WTC11 (cell line): ENCODE measurements at regions not wholly inside any gene's neighbourhood (a gene's known extent, or its start where the extent isn't known, plus 50 kb on each side); places are given as distances from the start of the nearest gene placed in this dataset.

Experiments
- ATAC-seq: fragments of 200-7000 bp; cut with Tn5 transposase; 2 replicates; pipeline ENCODE4 v1.10.0; 2021; ENCODE audit warnings: mild to moderate bottlenecking, moderate library complexity
- CTCF ChIA-PET: fragments of 300-600 bp; sonication (Branson Sonifier 250); formaldehyde crosslinking; loops from one replicate; lab custom pipeline; 2021; ENCODE audit warnings: antibody characterized with exemption; lab: Charles Lee
- POLR2A ChIA-PET: fragments of 350-600 bp; sonication (Branson Sonifier 250); formaldehyde crosslinking; loops from one replicate; lab custom pipeline; 2021; ENCODE audit warnings: antibody characterized with exemption; lab: Charles Lee
- DNase-seq: peaks from one replicate; pipeline ENCODE4 v3.0.0; 2021; ENCODE audit warnings: low spot score
- H3K27ac Mint-ChIP-seq: 2 replicates; pipeline ENCODE4 v1.8.0; 2021; ENCODE audit warnings: mixed read lengths
- H3K27me3 Mint-ChIP-seq: 2 replicates; pipeline ENCODE4 v1.8.0; 2021; ENCODE audit warnings: low read depth, mild to moderate bottlenecking, moderate library complexity, mixed read lengths
- H3K36me3 Mint-ChIP-seq: 2 replicates; pipeline ENCODE4 v1.8.0; 2021; ENCODE audit warnings: mixed read lengths
- H3K4me1 Mint-ChIP-seq: 2 replicates; pipeline ENCODE4 v1.8.0; 2022; ENCODE audit warnings: mixed read lengths
- H3K4me3 Mint-ChIP-seq: 2 replicates; pipeline ENCODE4 v1.8.0; 2021; ENCODE audit warnings: mild to moderate bottlenecking, moderate library complexity, mixed read lengths
- H3K9me3 Mint-ChIP-seq: 2 replicates; pipeline ENCODE4 v1.8.0; 2021; ENCODE audit warnings: mixed read lengths
- ATF2 ChIP-seq: sonication (generic); formaldehyde crosslinking; IDR thresholded peaks from 2 replicates; pipeline ENCODE4 v1.8.1; 2022; ENCODE audit warnings: low read depth, missing genetic modification reagents, borderline replicate concordance
- ATF6 ChIP-seq: sonication (generic); formaldehyde crosslinking; IDR thresholded peaks from 2 replicates; pipeline ENCODE4 v1.8.1; 2023; ENCODE audit warnings: mild to moderate bottlenecking, missing genetic modification reagents
- CREB1 ChIP-seq: sonication (generic); formaldehyde crosslinking; IDR thresholded peaks from 2 replicates; pipeline ENCODE4 v1.8.0; 2023; ENCODE audit warnings: mild to moderate bottlenecking, missing genetic modification reagents
- ERG ChIP-seq: fragments of 250-450 bp; sonication (Bioruptor Pico); IDR thresholded peaks from 2 replicates; pipeline ENCODE4 v1.8.0; 2021; ENCODE audit warnings: mild to moderate bottlenecking
- FOXJ3 ChIP-seq: sonication (generic); formaldehyde crosslinking; IDR thresholded peaks from 2 replicates; pipeline ENCODE4 v1.9.0; 2021; ENCODE audit warnings: missing genetic modification reagents, mild to moderate bottlenecking, borderline replicate concordance
- GABPB1 ChIP-seq: sonication (generic); formaldehyde crosslinking; IDR thresholded peaks from 2 replicates; pipeline ENCODE4 v1.8.1; 2023; ENCODE audit warnings: mild to moderate bottlenecking, missing genetic modification reagents
- GTF2I ChIP-seq: fragments of 250-450 bp; sonication (Bioruptor Pico); conservative IDR thresholded peaks from 2 replicates; pipeline ENCODE4 v1.4.0; 2021; ENCODE audit warnings: mild to moderate bottlenecking
- JUN ChIP-seq: sonication (generic); formaldehyde crosslinking; IDR thresholded peaks from 2 replicates; pipeline ENCODE4 v1.8.0; 2023; ENCODE audit warnings: mild to moderate bottlenecking, missing genetic modification reagents
- NR2C2 ChIP-seq: sonication (generic); formaldehyde crosslinking; IDR thresholded peaks from 2 replicates; pipeline ENCODE4 v1.8.0; 2022; ENCODE audit warnings: mild to moderate bottlenecking, missing genetic modification reagents
- NR3C1 ChIP-seq: sonication (generic); formaldehyde crosslinking; conservative IDR thresholded peaks from 2 replicates; pipeline ENCODE4 v1.8.1; 2023; ENCODE audit warnings: low read depth, mild to moderate bottlenecking, missing genetic modification reagents
- SP1 ChIP-seq: sonication (generic); formaldehyde crosslinking; conservative IDR thresholded peaks from 2 replicates; pipeline ENCODE4 v1.8.1; 2022; ENCODE audit warnings: missing genetic modification reagents
- TCF7 ChIP-seq: sonication (generic); formaldehyde crosslinking; IDR thresholded peaks from 2 replicates; pipeline ENCODE4 v1.8.0; 2022; ENCODE audit warnings: mild to moderate bottlenecking, low read depth, missing genetic modification reagents, moderate library complexity
- TEAD4 ChIP-seq: sonication (generic); formaldehyde crosslinking; IDR thresholded peaks from 2 replicates; pipeline ENCODE4 v1.8.0; 2022; ENCODE audit warnings: mild to moderate bottlenecking, missing genetic modification reagents
- USF1 ChIP-seq: sonication (generic); formaldehyde crosslinking; IDR thresholded peaks from 2 replicates; pipeline ENCODE4 v1.8.0; 2022; ENCODE audit warnings: mild to moderate bottlenecking, missing genetic modification reagents
- ZMAT4 ChIP-seq: fragments of 250-450 bp; sonication (Bioruptor Pico); IDR thresholded peaks from 2 replicates; pipeline ENCODE4 v1.9.0; 2021; ENCODE audit warnings: mild to moderate bottlenecking
- ZNF121 ChIP-seq: sonication (generic); formaldehyde crosslinking; IDR thresholded peaks from 2 replicates; pipeline ENCODE4 v1.8.0; 2023; ENCODE audit warnings: missing genetic modification reagents
- ZNF219 ChIP-seq: sonication (generic); formaldehyde crosslinking; IDR thresholded peaks from 2 replicates; pipeline ENCODE4 v1.8.0; 2023; ENCODE audit warnings: missing genetic modification reagents, mild to moderate bottlenecking, borderline replicate concordance
- ZNF671 ChIP-seq: fragments of 250-450 bp; sonication (Bioruptor Pico); IDR thresholded peaks from 2 replicates; pipeline ENCODE4 v1.8.0; 2021; ENCODE audit warnings: mild to moderate bottlenecking
- ZSCAN18 ChIP-seq: fragments of 250-450 bp; sonication (Bioruptor Pico); IDR thresholded peaks from 2 replicates; pipeline ENCODE4 v2.1.2; 2022; ENCODE audit warnings: mild to moderate bottlenecking, moderate library complexity

GRCh38 chr7:156344595-156344994 is 296.0 kb upstream of the RNF32 start:
- ATAC-seq = no peak
- no peak for DNase-seq
- Mint-ChIP-seq H3K4me3 (no peak overlapping the region), H3K36me3 (peaks cover 16% of the 10 kb centered on the region), H3K27me3 (no peaks in the 10 kb centered on the region; the same call in 1 of the 2 replicates), H3K4me1 (no peaks in the 10 kb centered on the region), H3K27ac (no peak overlapping the region), H3K9me3 (peaks cover 29% of the 10 kb centered on the region)
- CTCF ChIA-PET = no interaction called here
- TF ChIP-seq GTF2I (CRISPR knock-in tag) = no peak
- no peak for TF ChIP-seq FOXJ3
- TF ChIP-seq TEAD4 = no peak
- no peak for TF ChIP-seq ZSCAN18 (CRISPR knock-in tag)
- no peak for TF ChIP-seq ERG (CRISPR knock-in tag)
- TF ChIP-seq GABPB1 = no peak
- TF ChIP-seq ZNF671 (CRISPR knock-in tag) = no peak
- no peak for TF ChIP-seq TCF7
- TF ChIP-seq NR2C2 (CRISPR knock-in tag) = no peak
- TF ChIP-seq ZNF121 (CRISPR knock-in tag) = no peak
- TF ChIP-seq ATF6 (CRISPR knock-in tag) = no peak
- no peak for TF ChIP-seq SP1 (CRISPR knock-in tag)
- no peak for TF ChIP-seq USF1 (CRISPR knock-in tag)
- no peak for TF ChIP-seq ZNF219
- TF ChIP-seq JUN (CRISPR knock-in tag) = no peak
- TF ChIP-seq, all 79 proteins: peak for 0
- POLR2A ChIA-PET = no interaction called here

GRCh38 chr7:156334636-156335035 is 305.9 kb upstream of the RNF32 start:
- Mint-ChIP-seq H3K27ac (no peak overlapping the region), H3K4me1 (peaks cover 9% of the 10 kb centered on the region), H3K27me3 (no peaks in the 10 kb centered on the region), H3K36me3 (peaks cover 28% of the 10 kb centered on the region), H3K4me3 (no peak overlapping the region), H3K9me3 (peaks cover 56% of the 10 kb centered on the region)
- ChIA-PET POLR2A (no interaction called here), CTCF (no interaction called here)
- TF ChIP-seq ATF2 (CRISPR knock-in tag) = no peak
- TF ChIP-seq ZMAT4 (CRISPR knock-in tag) = no peak
- no peak for DNase-seq
- no peak for ATAC-seq

- Mint-ChIP-seq H3K27ac (no peak overlapping the region), H3K27me3 (no peaks in the 10 kb centered on the region), H3K4me1 (no peaks in the 10 kb centered on the region), H3K36me3 (peaks cover 31% of the 10 kb centered on the region), H3K4me3 (no peak overlapping the region), H3K9me3 (peaks cover 69% of the 10 kb centered on the region)
- no peak for ATAC-seq
- ChIA-PET POLR2A (no interaction called here), CTCF (no interaction called here)
- DNase-seq = no peak
- TF ChIP-seq CREB1 (CRISPR knock-in tag) = no peak
- no peak for TF ChIP-seq NR3C1
Measured at GRCh38 chr7:156327916-156328315, 312.7 kb upstream of the RNF32 start.
